Endodermal cell (in vitro differentiated cells): ENCODE measurements at regions not wholly inside any gene's neighbourhood (a gene's known extent, or its start where the extent isn't known, plus 50 kb on each side); places are given as distances from the start of the nearest gene placed in this dataset.

Experiments
- DNase-seq: peaks from one replicate; pipeline ENCODE4 v3.0.0-alpha.2; 2017
- H3K27ac ChIP-seq: 2 replicates; pipeline ENCODE4 v1.5.1; 2013; ENCODE audit warnings: mild to moderate bottlenecking, low read depth, low read length, moderate library complexity
- H3K27me3 ChIP-seq: 2 replicates; pipeline ENCODE4 v1.6.1; 2013; ENCODE audit warnings: mild to moderate bottlenecking, low read length, moderate library complexity; ENCODE audit not compliant: insufficient read depth, control insufficient read depth, poor library complexity, severe bottlenecking
- H3K36me3 ChIP-seq: 2 replicates; pipeline ENCODE4 v1.7.0; 2013; ENCODE audit warnings: mild to moderate bottlenecking, low read length, moderate library complexity; ENCODE audit not compliant: control insufficient read depth, insufficient read depth
- H3K4me1 ChIP-seq: one replicate; pipeline ENCODE4 v1.7.0; 2013; ENCODE audit warnings: low read length; ENCODE audit not compliant: control insufficient read depth, insufficient read depth
- H3K4me3 ChIP-seq: 2 replicates; pipeline ENCODE4 v1.5.1; 2013; ENCODE audit warnings: mild to moderate bottlenecking, low read length, moderate library complexity
- H3K9ac ChIP-seq: 2 replicates; pipeline ENCODE4 v1.6.1; 2013; ENCODE audit warnings: mild to moderate bottlenecking, low read length, moderate library complexity; ENCODE audit not compliant: poor library complexity, severe bottlenecking; ENCODE audit errors: extremely low read depth
- H3K9me3 ChIP-seq: 2 replicates; pipeline ENCODE4 v1.6.1; 2013; ENCODE audit warnings: mild to moderate bottlenecking, low read length, moderate library complexity; ENCODE audit not compliant: control insufficient read depth
- H3K27ac Mint-ChIP-seq: 2 replicates; pipeline ENCODE4 v1.8.0; 2020; ENCODE audit warnings: mixed read lengths
- H3K27me3 Mint-ChIP-seq: 2 replicates; pipeline ENCODE4 v1.8.0; 2021; ENCODE audit warnings: mild to moderate bottlenecking, mixed read lengths; ENCODE audit not compliant: insufficient read depth
- H3K36me3 Mint-ChIP-seq: 2 replicates; pipeline ENCODE4 v1.8.0; 2020; ENCODE audit warnings: low read depth, mixed read lengths
- H3K4me1 Mint-ChIP-seq: 2 replicates; pipeline ENCODE4 v1.8.0; 2020; ENCODE audit warnings: mixed read lengths
- H3K4me3 Mint-ChIP-seq: 2 replicates; pipeline ENCODE4 v1.8.0; 2020; ENCODE audit warnings: mild to moderate bottlenecking, moderate library complexity, mixed read lengths
- H3K9me3 Mint-ChIP-seq: 2 replicates; pipeline ENCODE4 v1.8.0; 2020; ENCODE audit warnings: mild to moderate bottlenecking, mixed read lengths
- WGBS, 2 experiments: methylation state at CpG; one replicate each; pipeline versions ENCODE4 v1.1.5 to v1.1.7; 2013; ENCODE audit warnings: missing lambda C conversion rate in 2 of 2, mixed read lengths in 1 of 2; ENCODE audit not compliant: insufficient coverage in 1 of 2, insufficient read length in 1 of 2; 5-methylcytosine and 5-hydroxymethylcytosine counted together
- TF ChIP-seq, protein P1 (sequence below): fragments of 200-600 bp; sonication (generic); conservative IDR thresholded peaks from 2 replicates; pipeline ENCODE4 v1.5.0; 2021; ENCODE audit warnings: antibody characterized with exemption, mild to moderate bottlenecking

DNA sequence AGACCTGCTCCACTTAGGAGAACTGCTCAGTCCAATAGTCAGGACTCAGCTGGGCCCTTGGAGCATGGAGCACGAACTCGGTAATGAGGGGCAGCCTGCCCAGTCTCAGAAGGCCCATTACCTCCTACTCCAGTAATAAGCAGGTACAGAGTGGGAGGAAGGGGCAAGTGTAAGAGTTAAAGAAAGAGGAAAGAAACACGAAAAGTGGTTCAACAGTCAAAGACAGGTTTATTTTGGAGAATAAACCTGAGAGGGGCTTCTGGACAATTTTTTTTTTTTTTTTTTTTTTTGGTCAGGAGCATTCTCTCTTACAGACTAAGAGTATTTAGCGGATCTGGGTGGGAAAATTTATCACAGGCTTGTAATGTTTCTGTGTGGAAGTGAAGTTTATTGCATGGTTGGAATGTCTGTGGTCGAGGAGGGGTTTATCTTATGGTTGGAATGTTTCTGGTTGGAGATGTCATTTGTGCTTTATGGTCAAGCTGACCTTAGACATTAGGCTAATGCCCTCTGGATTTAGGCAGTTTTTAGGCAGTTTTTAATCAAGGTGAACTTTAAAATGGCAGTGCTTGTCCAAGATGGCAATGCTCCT, 340.1 kb downstream of the BCKDHB start:
- TF ChIP-seq, protein P1, sequence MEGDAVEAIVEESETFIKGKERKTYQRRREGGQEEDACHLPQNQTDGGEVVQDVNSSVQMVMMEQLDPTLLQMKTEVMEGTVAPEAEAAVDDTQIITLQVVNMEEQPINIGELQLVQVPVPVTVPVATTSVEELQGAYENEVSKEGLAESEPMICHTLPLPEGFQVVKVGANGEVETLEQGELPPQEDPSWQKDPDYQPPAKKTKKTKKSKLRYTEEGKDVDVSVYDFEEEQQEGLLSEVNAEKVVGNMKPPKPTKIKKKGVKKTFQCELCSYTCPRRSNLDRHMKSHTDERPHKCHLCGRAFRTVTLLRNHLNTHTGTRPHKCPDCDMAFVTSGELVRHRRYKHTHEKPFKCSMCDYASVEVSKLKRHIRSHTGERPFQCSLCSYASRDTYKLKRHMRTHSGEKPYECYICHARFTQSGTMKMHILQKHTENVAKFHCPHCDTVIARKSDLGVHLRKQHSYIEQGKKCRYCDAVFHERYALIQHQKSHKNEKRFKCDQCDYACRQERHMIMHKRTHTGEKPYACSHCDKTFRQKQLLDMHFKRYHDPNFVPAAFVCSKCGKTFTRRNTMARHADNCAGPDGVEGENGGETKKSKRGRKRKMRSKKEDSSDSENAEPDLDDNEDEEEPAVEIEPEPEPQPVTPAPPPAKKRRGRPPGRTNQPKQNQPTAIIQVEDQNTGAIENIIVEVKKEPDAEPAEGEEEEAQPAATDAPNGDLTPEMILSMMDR = no peak

GRCh38 chr6:80445751-80446150, 339.3 kb downstream of the BCKDHB start:
- Mint-ChIP-seq H3K36me3 (peaks cover 11% of the 10 kb centered on the region), H3K27me3 (no peaks in the 10 kb centered on the region), H3K9me3 (peaks cover 22% of the 10 kb centered on the region), H3K4me3 (no peak overlapping the region), H3K4me1 (no peaks in the 10 kb centered on the region), H3K27ac (no peak overlapping the region)
- no peaks in the 10 kb centered on the region for H3K27me3 ChIP-seq
- no peaks in the 10 kb centered on the region for H3K4me1 ChIP-seq
- no peak for DNase-seq
- H3K9ac ChIP-seq = no peak overlapping the region
- H3K27ac ChIP-seq = no peak overlapping the region
- peaks cover 23% of the 10 kb centered on the region for H3K9me3 ChIP-seq
- H3K4me3 ChIP-seq = no peak overlapping the region
- H3K36me3 ChIP-seq = no peaks in the 10 kb centered on the region
- TF ChIP-seq, protein P1 = no peak

More for the DNA sequence above, 340.1 kb downstream of the BCKDHB start:
- peaks cover 11% of the 10 kb centered on the region for H3K36me3 Mint-ChIP-seq
- Histone ChIP-seq H3K4me3 (no peak overlapping the region), H3K27ac (no peak overlapping the region), H3K27me3 (no peaks in the 10 kb centered on the region), H3K9me3 (peaks cover 23% of the 10 kb centered on the region), H3K9ac (no peak overlapping the region), H3K4me1 (no peaks in the 10 kb centered on the region), H3K36me3 (no peaks in the 10 kb centered on the region)
- DNase-seq = no peak
- peaks cover 22% of the 10 kb centered on the region for H3K9me3 Mint-ChIP-seq
- H3K4me3 Mint-ChIP-seq = no peak overlapping the region
- 91 to 96% methylated on average over 3 to 5 of the region's 5 CpGs for WGBS, 2 experiments
- no peak overlapping the region for H3K27ac Mint-ChIP-seq
- H3K4me1 Mint-ChIP-seq = no peaks in the 10 kb centered on the region
- no peaks in the 10 kb centered on the region for H3K27me3 Mint-ChIP-seq

DNA sequence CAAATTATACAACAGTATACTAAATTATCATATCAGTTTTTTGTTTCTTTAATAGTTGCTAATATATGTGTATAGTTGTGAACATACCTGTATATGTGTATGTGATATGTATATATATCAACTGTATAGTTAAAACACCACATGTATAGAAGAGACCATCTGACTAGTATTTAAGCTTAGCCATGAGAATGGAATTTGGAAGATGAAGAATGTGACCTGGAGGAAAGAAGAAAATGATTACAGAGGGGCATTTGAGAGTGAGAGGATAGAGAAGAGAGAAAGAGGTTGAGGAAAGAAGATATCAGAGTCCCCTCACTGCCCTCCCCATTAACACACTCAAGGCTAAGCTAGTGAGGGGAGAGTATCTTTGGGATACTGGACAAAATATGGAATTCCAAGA, 335.9 kb downstream of the BCKDHB start:
- H3K36me3 Mint-ChIP-seq = peaks cover 11% of the 10 kb centered on the region
- no peaks in the 10 kb centered on the region for H3K4me1 ChIP-seq
- no peak overlapping the region for H3K27ac Mint-ChIP-seq
- no peak overlapping the region for H3K4me3 Mint-ChIP-seq
- H3K27ac ChIP-seq = no peak overlapping the region
- peaks cover 23% of the 10 kb centered on the region for H3K9me3 ChIP-seq
- H3K9ac ChIP-seq = no peak overlapping the region
- H3K4me1 Mint-ChIP-seq = no peaks in the 10 kb centered on the region
- no peak for DNase-seq
- H3K4me3 ChIP-seq = no peak overlapping the region
- H3K9me3 Mint-ChIP-seq = peaks cover 22% of the 10 kb centered on the region
- no peaks in the 10 kb centered on the region for H3K27me3 ChIP-seq
- TF ChIP-seq, protein P1 = no peak
- H3K27me3 Mint-ChIP-seq = no peaks in the 10 kb centered on the region
- H3K36me3 ChIP-seq = no peaks in the 10 kb centered on the region
